NCI-H2171 (cell line): ENCODE measurements at regions not wholly inside any gene's neighbourhood (a gene's known extent, or its start where the extent isn't known, plus 50 kb on each side); places are given as distances from the start of the nearest gene placed in this dataset.
A peak's percentile ranks its signal among the peaks of the same experiment; 100 is the strongest.

ENCODE experiments used
- DNase-seq: peaks from one replicate; lab custom pipeline; 2025; lab: John Stamatoyannopoulos, UW

GRCh38 chr1:29521811-29522580, 285.7 kb downstream of the PTPRU start:
- DNase-seq: no peak

GRCh38 chr1:29521438-29521715, 285.1 kb downstream of the PTPRU start:
- no peak for DNase-seq

DNA sequence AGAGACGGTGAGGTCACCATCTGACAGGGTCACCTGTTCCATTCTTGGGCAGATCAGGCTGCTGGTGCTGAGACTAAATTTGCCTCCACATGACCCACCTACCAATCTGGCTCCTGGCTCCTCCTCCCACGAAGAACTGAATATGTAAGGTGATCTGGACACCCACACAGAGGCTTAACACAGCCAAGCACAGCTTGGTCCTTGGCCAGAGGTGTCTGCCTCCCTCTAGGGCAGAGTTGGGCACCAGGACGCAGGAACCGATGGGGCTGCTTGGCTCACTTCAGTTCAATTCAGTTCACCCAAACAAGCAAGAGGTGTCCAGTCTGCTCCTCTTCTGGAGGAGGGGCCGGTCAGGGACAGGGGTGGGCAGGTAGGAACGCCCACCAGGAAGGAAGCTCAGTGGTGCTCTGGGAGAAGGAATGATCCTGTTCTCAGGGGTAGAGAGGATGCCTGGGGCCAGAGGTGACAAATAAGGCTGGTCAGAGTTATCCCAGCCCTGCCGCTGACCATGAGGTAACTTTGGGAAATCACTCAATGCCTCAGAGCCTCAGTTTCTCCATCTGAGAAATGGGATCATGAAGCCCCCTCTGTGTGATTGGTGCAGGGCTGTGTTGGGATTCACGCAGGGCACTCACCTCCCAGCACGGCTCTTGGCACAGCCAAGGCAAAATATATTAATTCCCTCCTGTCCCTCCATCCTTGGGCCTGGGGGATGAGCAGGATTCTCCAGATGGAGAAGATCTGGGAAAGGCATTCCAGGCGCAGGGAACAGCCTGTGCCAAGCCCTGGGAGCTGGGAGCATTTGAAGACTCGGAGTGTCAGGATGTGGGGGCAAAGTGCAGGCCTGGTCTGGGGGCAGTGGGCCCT, 284.5 kb downstream of the PTPRU start:
- DNase-seq: no peak

- peak; percentile 55 for DNase-seq
These were observed 283.4 kb downstream of the PTPRU start for GRCh38 chr1:29519788-29520110.

DNA sequence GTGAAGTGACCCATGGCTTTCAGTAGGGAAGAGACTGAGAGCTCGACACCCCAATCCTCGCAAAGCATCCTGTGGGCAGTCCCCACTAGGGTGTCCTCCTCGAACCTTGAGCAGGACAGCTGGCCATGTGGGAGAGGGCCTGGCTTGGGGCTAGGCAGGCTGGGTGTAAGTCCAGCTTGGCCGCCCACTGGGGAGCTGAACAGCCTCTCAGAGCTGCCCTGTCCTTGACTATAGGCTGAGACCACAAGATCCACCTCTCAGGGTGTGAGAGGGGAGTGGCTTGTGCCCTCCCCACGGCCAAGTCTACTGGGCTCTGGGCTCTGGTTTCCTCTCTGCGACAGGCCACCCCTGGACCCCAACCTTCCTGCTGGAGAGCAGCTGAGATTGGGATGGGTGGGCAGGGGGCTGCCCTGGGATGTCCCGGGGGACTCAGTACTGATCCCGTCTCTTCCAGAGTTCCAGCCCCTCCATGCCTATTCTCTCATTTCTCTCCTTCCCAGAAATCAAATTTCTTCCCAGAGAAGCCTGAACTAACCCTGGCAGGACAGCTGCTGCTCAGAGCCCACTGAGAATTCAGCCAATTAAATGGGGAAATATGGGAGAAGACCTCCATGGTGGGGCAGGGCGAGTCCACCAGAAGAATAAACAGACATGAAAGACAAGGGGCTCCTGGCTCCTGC, 282.9 kb downstream of the PTPRU start:
- DNase-seq: no peak

GRCh38 chr1:29518183-29518835, 282.0 kb downstream of the PTPRU start:
- no peak for DNase-seq

DNA sequence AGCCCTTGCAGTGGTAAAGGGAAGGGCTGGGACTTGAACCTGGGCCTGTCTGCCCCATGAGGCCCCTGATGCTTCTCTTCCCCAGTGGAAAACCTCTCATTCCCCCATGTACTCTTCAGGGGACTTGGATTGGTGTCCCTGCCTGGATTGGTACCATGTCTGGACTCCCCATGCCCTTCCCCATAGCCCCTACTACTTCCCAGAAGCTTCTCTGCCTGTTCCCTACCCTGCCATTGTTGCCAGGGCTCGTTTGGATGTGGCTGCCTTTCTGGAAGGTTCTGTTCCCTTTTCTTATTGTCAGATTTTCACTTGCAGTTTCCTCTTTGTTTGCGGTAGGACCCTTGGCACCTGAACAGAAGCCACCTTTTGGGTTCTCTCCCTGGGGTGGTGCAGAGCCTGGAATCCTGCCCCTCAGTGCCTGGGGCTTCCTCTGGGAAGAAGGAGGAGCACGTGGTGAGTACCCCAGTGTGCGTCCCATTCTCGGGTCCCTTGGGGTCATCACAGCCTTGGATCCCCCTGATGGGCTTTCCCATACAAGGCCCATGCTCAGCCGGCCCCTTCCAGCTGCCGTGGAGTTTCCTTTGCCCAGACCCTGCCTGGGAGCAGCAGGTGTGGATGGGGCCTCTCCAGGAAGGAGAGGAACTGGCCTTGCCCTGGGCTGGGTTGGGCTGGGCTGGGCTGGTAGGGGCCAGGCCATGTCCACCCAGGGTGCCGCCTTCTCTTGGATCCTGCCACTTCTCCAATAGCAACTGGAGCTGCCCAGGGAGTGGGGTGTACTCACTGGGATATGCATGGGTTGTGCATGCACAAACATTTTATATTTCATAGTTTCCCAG, 281.1 kb downstream of the PTPRU start:
- DNase-seq: no peak

- DNase-seq: no peak
These were observed 279.9 kb downstream of the PTPRU start for GRCh38 chr1:29516063-29516820.

- peak; percentile 65 for DNase-seq
These were observed 279.0 kb downstream of the PTPRU start for GRCh38 chr1:29515170-29515955.

- DNase-seq: peak; percentile 20
These were observed 278.2 kb downstream of the PTPRU start for GRCh38 chr1:29514361-29515169.

- DNase-seq: peak; percentile 60
These were observed 277.0 kb downstream of the PTPRU start for GRCh38 chr1:29513357-29513756.

DNA sequence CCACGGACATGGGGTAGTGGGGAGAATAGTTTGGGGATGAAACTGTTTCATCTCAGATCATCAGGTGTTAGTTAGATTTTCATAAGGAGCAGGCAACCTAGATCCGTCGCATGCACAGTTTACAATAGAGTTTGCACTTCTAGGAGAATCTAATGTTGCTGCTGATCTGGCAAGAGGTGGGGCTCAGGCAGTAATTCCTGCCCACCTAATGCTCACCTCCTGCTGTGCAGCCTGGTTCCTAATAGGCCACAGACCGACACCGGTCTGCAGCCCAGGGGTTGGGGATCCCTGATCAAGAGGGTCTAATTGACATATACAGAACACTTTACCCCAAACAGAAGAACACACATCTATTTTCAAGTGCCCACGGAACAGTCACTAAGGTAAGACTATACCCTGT, 275.1 kb downstream of the PTPRU start:
- DNase-seq: no peak

GRCh38 chr1:29508458-29509107, 272.3 kb downstream of the PTPRU start:
- no peak for DNase-seq

DNA sequence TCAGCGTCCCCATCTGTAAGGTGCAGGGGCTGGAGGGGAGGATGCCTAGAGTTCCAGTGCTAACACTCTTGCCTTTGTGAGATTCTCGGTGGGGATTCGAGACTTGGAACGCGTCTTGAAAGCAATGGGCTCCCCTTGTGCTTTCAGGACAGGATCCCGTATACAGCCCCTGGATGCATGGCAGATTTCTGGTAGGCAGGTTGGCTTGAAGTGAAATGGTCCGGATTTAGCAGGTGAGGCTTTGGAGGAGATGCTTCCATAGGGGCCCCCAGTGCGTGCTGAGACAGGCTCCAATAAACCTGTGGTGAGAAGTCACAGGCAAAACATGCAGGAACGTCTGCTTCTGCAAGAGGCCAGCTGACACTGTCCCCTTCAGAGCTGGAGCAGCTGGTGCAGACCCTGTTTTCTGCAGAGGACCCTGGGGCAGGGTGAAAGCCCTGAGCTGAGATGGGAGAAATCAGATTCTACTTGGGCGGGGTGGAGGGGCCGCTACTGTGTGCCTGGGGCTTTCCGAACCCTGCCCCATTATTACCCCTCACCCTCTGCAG, 270.4 kb downstream of the PTPRU start:
- peak; percentile 16 for DNase-seq

DNA sequence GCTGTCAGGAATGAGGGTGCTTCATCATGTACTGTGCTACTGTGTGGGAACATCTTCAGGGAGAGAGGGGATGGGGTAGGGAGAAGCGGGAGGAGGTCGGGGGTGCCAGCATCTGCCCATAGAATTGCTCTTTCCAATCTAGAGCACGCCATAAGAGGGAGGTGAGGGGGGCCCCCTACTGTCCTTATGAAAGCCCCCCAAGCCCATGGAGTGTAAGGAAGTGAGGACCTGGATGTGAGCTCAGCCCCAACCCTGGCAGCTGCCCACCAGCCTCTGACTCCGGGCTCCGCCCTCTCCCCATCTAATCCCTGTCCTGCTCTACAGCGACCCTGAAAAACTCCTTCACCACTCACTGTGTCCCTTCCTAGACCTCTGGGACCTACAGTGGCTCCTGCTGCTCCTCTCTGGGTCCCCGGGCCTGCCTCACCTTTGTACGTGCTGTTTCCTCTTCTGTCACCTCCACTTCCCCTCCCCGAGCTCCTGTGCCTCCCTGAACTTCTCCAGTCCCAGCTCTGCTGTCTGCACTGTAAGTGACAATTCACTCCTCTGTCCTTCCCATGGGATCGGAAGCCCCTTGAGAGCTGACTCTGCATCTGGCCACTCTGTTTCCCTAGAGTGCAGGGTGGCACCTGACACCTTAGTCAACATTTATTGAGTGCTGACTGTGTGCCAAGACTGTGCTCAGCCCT, 269.4 kb downstream of the PTPRU start:
- peak; percentile 55 for DNase-seq

GRCh38 chr1:29504709-29505410, 268.5 kb downstream of the PTPRU start:
- DNase-seq: no peak

DNA sequence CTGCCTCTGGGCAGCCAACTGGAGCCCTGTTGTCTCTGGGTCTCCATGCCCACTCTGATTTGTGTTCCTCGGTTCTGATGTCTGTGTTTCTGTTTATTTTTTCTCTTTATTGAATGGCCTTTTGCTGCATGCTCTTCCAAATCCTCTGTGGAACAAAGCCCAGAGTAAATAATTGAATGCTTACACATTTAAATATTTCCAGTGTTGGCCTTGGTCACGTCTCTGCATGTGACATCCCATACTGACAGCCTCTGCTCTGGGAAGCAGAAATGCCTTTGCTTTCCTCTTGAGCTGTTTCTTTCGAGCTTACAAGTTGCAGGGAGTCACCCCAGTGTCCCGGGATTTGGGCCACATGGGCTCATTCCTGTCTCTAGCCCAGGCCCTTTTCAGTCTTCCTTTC, 267.9 kb downstream of the PTPRU start:
- DNase-seq: no peak
